SU-DHL-6 (cell line): ENCODE measurements at regions not wholly inside any gene's neighbourhood (a gene's known extent, or its start where the extent isn't known, plus 50 kb on each side); places are given as distances from the start of the nearest gene placed in this dataset.

ENCODE experiments used
- H2AFZ ChIP-seq: fragments of 200-600 bp; sonication (generic); 2 replicates; pipeline ENCODE4 v1.6.1; 2014; ENCODE audit warnings: low read depth, mild to moderate bottlenecking, moderate library complexity, mixed read lengths, antibody characterized with exemption, low read length; ENCODE audit not compliant: severe bottlenecking
- H3F3A ChIP-seq: fragments of 200-600 bp; shearing (Covaris generic); 2 replicates; pipeline ENCODE4 v1.6.0; 2016; ENCODE audit warnings: antibody characterized with exemption, mild to moderate bottlenecking; ENCODE audit not compliant: insufficient read depth
- H3K27ac ChIP-seq: fragments of 200-600 bp; sonication (generic); 2 replicates; pipeline ENCODE4 v1.5.1; 2016; ENCODE audit warnings: low read depth, mild to moderate bottlenecking, low read length, moderate library complexity, mixed read lengths
- H3K27me3 ChIP-seq: fragments of 200-600 bp; sonication (generic), shearing (Covaris generic); 2 replicates; pipeline ENCODE4 v1.6.0; 2014; ENCODE audit warnings: mild to moderate bottlenecking, low read length
- H3K36me3 ChIP-seq: fragments of 200-600 bp; sonication (generic); 2 replicates; pipeline ENCODE4 v1.6.1; 2014; ENCODE audit warnings: mild to moderate bottlenecking, low read length, mixed read lengths
- H3K4me2 ChIP-seq: fragments of 300-600, 200-600 bp; shearing (Covaris generic), sonication (generic); 2 replicates; pipeline ENCODE4 v1.6.0; 2014; ENCODE audit warnings: low read length, low read depth, mild to moderate bottlenecking; ENCODE audit not compliant: poor library complexity, severe bottlenecking
- H3K4me3 ChIP-seq: fragments of 200-600 bp; sonication (generic); 2 replicates; pipeline ENCODE4 v1.5.1; 2014; ENCODE audit warnings: antibody characterized with exemption, low read length, mild to moderate bottlenecking, mixed read lengths; ENCODE audit not compliant: insufficient read depth, poor library complexity, severe bottlenecking
- H3K79me2 ChIP-seq: fragments of 200-600 bp; sonication (generic); 2 replicates; pipeline ENCODE4 v1.6.1; 2014; ENCODE audit warnings: mild to moderate bottlenecking, low read length, moderate library complexity; ENCODE audit not compliant: insufficient read depth
- H3K9ac ChIP-seq: fragments of 200-600 bp; sonication (generic); 2 replicates; pipeline ENCODE4 v1.7.0; 2014; ENCODE audit warnings: mild to moderate bottlenecking, low read length
- H3K9me2 ChIP-seq: fragments of 200-600 bp; sonication (generic); replicated peaks from 2 replicates; pipeline ENCODE4 v1.6.1; 2014; ENCODE audit warnings: low read length; ENCODE audit not compliant: insufficient read depth
- H3K9me3 ChIP-seq: fragments of 200-600 bp; sonication (generic); 2 replicates; pipeline ENCODE4 v1.6.1; 2014; ENCODE audit warnings: low read length, mixed read lengths; ENCODE audit not compliant: insufficient read depth
- H4K20me1 ChIP-seq: fragments of 200-600 bp; sonication (generic); 2 replicates; pipeline ENCODE4 v1.6.1; 2014; ENCODE audit warnings: low read depth, mild to moderate bottlenecking, antibody characterized with exemption, low read length, moderate library complexity, mixed read lengths
- EZH2phosphoT487 ChIP-seq: fragments of 200-600 bp; sonication (generic), shearing (Covaris generic); conservative IDR thresholded peaks from 2 replicates; pipeline ENCODE4 v1.6.1; 2018; ENCODE audit warnings: mild to moderate bottlenecking, antibody characterized with exemption, low read length, moderate library complexity, mixed read lengths
- TF ChIP-seq, protein P1 (sequence below): fragments of 200-600 bp; sonication (generic); IDR thresholded peaks from one replicate; pipeline ENCODE4 v1.5.1; 2017; ENCODE audit warnings: antibody characterized with exemption, mild to moderate bottlenecking, low read length, moderate library complexity; ENCODE audit not compliant: insufficient read depth, poor library complexity, severe bottlenecking

DNA sequence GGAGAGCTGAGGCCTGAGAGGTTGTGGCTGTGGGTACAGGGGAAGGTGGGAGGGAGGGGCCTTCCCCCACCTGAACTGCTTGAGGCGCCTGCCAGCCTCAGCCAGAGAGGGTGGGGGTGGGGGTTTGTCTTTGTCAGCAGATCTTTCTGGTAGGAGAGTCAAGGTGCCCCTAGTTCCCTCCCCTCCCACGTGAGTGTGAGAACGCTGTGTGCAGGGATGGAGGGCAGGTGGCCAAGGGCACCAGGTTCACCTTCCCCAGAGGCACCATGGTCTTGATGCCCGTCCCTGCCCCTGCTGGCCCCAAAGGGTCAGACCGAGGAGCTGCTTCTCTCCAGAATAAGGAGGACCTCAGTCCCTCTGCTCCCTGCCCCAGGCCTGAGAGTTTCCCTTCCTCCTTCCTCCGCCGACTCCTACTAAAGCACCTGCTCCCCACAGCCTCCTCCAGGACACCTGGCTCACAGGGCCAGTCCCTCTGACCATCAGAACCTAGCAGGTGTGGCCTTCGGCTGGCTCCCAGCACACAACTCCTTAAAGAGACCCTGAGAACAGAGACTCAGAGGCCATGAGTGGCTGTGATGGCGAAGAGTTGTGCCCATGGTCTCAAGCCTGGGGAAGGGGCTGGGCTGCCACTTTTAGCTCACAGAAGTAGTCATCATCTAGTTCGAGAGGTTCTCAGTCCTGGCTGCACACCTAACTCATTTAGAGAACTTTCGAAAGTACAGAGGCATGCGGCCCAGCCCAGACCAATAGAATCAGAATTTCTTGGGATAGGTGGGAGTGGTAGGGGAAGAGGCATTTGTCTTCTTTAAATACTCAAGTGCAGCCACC is 113.2 kb upstream of the LHX1 start:
- Histone ChIP-seq H3K27me3 (no peaks in the 10 kb centered on the region), H3K4me3 (no peak overlapping the region), H3K79me2 (no peaks in the 10 kb centered on the region), H3K36me3 (no peaks in the 10 kb centered on the region), H4K20me1 (no peaks in the 10 kb centered on the region), H3K4me2 (no peak overlapping the region), H3K9ac (no peak overlapping the region), H3K27ac (no peak overlapping the region), H3K9me2 (no peaks in the 10 kb centered on the region), H3K9me3 (no peaks in the 10 kb centered on the region), H2AFZ (no peak overlapping the region), H3F3A (no peaks in the 10 kb centered on the region)
- no peak for TF ChIP-seq EZH2phosphoT487
- TF ChIP-seq, protein P1, sequence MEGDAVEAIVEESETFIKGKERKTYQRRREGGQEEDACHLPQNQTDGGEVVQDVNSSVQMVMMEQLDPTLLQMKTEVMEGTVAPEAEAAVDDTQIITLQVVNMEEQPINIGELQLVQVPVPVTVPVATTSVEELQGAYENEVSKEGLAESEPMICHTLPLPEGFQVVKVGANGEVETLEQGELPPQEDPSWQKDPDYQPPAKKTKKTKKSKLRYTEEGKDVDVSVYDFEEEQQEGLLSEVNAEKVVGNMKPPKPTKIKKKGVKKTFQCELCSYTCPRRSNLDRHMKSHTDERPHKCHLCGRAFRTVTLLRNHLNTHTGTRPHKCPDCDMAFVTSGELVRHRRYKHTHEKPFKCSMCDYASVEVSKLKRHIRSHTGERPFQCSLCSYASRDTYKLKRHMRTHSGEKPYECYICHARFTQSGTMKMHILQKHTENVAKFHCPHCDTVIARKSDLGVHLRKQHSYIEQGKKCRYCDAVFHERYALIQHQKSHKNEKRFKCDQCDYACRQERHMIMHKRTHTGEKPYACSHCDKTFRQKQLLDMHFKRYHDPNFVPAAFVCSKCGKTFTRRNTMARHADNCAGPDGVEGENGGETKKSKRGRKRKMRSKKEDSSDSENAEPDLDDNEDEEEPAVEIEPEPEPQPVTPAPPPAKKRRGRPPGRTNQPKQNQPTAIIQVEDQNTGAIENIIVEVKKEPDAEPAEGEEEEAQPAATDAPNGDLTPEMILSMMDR: no peak

DNA sequence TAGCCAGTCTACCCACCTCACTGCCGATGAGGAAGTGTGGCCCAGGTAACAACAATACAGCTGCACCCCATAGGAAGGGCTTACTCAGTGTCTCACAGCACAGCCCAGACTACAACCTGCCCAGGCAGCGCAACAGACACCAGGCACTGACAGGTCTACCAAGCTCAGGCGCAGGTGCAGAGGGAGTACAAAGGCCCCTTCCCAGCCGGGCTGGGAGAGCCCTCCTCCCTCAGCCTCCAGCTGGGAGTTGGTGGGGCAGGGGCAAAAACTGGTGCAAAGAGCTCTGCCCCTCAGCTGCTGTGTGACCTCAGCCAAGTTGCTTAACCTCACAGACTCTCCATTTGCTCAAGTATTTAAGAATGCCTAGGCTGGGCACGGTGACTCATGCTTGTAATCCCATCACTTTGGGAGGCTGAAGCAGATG is 112.6 kb upstream of the LHX1 start:
- no peak overlapping the region for H3K27ac ChIP-seq
- no peaks in the 10 kb centered on the region for H4K20me1 ChIP-seq
- no peak overlapping the region for H2AFZ ChIP-seq
- H3K9me2 ChIP-seq: no peaks in the 10 kb centered on the region
- no peak overlapping the region for H3K4me3 ChIP-seq
- TF ChIP-seq, protein P1: no peak
- no peak for TF ChIP-seq EZH2phosphoT487
- no peak overlapping the region for H3K4me2 ChIP-seq
- H3K9ac ChIP-seq: no peak overlapping the region
- H3F3A ChIP-seq: no peaks in the 10 kb centered on the region
- H3K27me3 ChIP-seq: no peaks in the 10 kb centered on the region
- no peaks in the 10 kb centered on the region for H3K79me2 ChIP-seq
- H3K9me3 ChIP-seq: no peaks in the 10 kb centered on the region
- no peaks in the 10 kb centered on the region for H3K36me3 ChIP-seq

DNA sequence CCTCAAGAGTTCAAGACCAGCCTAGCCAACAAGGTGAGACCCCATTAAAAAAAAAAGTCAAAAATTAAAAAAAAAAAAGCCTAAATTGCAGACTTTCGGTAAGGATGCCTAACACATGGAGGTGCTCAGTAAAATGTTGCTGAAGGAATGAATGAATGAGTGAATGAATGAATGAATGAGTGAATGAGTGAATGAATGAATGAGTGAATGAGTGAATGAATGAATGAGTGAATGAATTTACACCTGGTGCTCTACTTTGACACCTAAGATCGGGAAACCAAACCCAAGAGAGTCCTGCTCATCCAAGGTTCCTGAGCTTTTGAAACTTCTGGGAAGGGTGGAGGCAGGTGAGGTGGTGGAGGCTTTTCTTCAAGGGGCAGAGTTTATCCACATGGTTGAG is 112.2 kb upstream of the LHX1 start:
- Histone ChIP-seq H3K36me3 (no peaks in the 10 kb centered on the region), H3K27me3 (no peaks in the 10 kb centered on the region), H3F3A (no peaks in the 10 kb centered on the region), H3K4me2 (no peak overlapping the region), H3K9me3 (no peaks in the 10 kb centered on the region), H3K79me2 (no peaks in the 10 kb centered on the region), H2AFZ (no peak overlapping the region), H3K4me3 (no peak overlapping the region), H4K20me1 (no peaks in the 10 kb centered on the region), H3K9me2 (no peaks in the 10 kb centered on the region), H3K9ac (no peak overlapping the region), H3K27ac (no peak overlapping the region)
- TF ChIP-seq, protein P1: no peak
- no peak for TF ChIP-seq EZH2phosphoT487
